ENCODE measurements at regions not wholly inside any gene's neighbourhood (a gene's known extent, or its start where the extent isn't known, plus 50 kb on each side); places are given as distances from the start of the nearest gene placed in this dataset.

DNA sequence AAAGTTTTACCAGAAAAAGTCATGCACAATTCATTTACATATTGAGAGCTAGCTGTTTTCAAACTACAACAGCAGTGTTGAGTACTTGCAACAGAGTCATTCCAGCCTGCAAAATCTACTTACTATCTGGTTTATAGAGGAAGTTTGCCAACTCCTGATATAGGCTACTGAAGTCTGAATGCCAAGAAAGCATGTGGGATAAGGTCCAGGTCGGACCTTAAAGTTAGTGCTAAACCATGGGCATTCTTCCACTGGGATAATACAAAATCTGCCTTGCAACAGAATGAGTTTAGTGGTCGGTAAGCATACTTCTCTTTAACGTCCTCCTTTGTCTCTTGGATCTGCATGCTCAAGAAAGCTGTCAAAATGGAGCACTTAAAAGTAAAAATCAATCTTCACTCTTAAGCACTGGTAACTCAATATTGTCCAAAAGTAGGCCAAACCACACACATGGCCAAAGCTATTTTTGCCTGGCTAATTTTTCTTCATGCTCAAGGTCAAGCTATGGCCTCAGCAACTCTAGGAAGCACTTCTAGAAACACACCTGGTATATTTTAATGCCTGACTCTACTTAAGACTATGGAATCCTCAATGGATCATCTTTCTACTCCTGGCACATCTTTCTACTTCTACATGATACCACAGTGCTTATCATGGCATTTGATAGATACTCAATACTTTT is 364.9 kb upstream of the KITLG start:
- Mint-ChIP-seq H3K27me3 (peaks cover 9% of the 10 kb centered on the region), H3K36me3 (no peaks in the 10 kb centered on the region), H3K27ac (no peak overlapping the region), H3K4me1 (ENCODE audit: low read depth) (no peaks in the 10 kb centered on the region), H3K4me3 (no peak overlapping the region), H3K9me3 (no peaks in the 10 kb centered on the region)
- intact Hi-C loops (cut with micrococcal nuclease), result no loop called here
- no peak for DNase-seq
- ChIA-PET CTCF (no interaction called here), POLR2A (interaction anchor here (0.6 kb wide), 1 partner anchor 761 kb away, joined by 3 read pairs; no protein-coding TSS in a partner anchor)

- no peak for DNase-seq
- H3K4me1 Mint-ChIP-seq (ENCODE audit: low read depth), result no peaks in the 10 kb centered on the region
- ChIA-PET POLR2A (no interaction called here), CTCF (interaction anchor here (0.6 kb wide), 1 partner anchor 1900 kb away, joined by 3 read pairs; no protein-coding TSS in a partner anchor)
- H3K4me3 Mint-ChIP-seq, result no peak overlapping the region
- intact Hi-C loops (cut with micrococcal nuclease), result no loop called here
- H3K9me3 Mint-ChIP-seq, result no peaks in the 10 kb centered on the region
- H3K27ac Mint-ChIP-seq, result no peak overlapping the region
- no peaks in the 10 kb centered on the region for H3K36me3 Mint-ChIP-seq
- peaks cover 7% of the 10 kb centered on the region for H3K27me3 Mint-ChIP-seq
Measured at GRCh38 chr12:88944397-88944796, 364.1 kb upstream of the KITLG start.

GRCh38 chr12:88940854-88941253 is 360.6 kb upstream of the KITLG start:
- H3K36me3 Mint-ChIP-seq, result no peaks in the 10 kb centered on the region
- H3K4me3 Mint-ChIP-seq, result no peak overlapping the region
- POLR2A ChIA-PET, result no interaction called here
- CTCF ChIA-PET, result no interaction called here
- H3K27ac Mint-ChIP-seq, result no peak overlapping the region
- DNase-seq, result no peak
- intact Hi-C loops (cut with micrococcal nuclease), result no loop called here
- H3K27me3 Mint-ChIP-seq, result peaks cover 2% of the 10 kb centered on the region
- no peaks in the 10 kb centered on the region for H3K4me1 Mint-ChIP-seq (ENCODE audit: low read depth)
- no peaks in the 10 kb centered on the region for H3K9me3 Mint-ChIP-seq

DNA sequence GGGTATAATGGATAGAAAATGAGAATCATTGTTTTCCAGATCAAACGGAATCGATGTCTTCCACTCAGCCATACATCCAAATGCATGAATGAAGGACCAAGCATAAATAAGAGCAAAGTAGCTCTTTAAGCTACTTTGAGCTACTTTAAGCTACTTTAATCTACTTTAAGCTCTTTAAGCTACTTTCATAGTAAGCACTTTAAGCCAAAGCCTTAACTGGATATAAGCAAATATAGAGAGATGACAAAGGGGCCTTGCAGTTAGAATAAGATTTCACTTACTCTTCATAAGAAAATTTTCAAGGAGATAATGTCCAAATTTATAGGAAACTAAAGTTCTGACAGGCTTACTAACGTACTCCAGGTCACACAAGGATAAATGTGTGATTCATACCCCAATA is 355.6 kb upstream of the KITLG start:
- Mint-ChIP-seq H3K9me3 (no peaks in the 10 kb centered on the region), H3K27ac (no peak overlapping the region), H3K36me3 (no peaks in the 10 kb centered on the region), H3K4me3 (no peak overlapping the region), H3K4me1 (ENCODE audit: low read depth) (no peaks in the 10 kb centered on the region), H3K27me3 (no peaks in the 10 kb centered on the region)
- POLR2A ChIA-PET, result no interaction called here
- CTCF ChIA-PET, result no interaction called here
- intact Hi-C loops (cut with micrococcal nuclease), result no loop called here
- no peak for DNase-seq

DNA sequence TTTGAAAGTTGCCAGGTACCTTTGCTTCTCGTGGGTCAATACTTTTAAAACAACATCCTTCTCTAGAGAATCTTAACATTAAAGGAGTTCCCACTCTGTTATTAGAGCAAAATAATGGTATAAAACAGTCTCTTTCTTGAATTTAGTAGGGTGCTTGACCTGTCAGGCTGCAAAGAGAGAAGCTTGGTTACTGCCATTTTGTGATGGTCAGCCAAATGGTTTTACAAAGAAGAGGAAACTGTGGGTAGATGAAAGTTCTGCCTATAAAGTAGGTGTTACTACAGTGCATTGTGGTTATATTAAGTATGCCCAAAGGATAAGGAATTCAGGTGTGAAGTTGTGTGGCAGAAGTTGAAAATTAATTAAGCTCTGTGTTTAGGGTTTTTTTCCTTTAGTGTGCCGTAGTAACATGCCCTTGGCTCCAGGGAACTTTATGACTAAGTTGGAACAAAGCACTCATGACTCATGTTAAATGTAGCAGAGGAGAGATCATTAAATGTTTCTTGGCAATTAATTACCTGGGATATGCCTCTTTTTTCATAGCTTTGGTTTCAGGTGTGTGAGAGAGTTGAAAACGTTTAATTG is 354.0 kb upstream of the KITLG start:
- Mint-ChIP-seq H3K27me3 (no peaks in the 10 kb centered on the region), H3K4me3 (no peak overlapping the region), H3K27ac (no peak overlapping the region), H3K36me3 (no peaks in the 10 kb centered on the region), H3K9me3 (no peaks in the 10 kb centered on the region), H3K4me1 (ENCODE audit: low read depth) (no peaks in the 10 kb centered on the region)
- no peak for DNase-seq
- POLR2A ChIA-PET, result no interaction called here
- CTCF ChIA-PET, result no interaction called here
- intact Hi-C loops (cut with micrococcal nuclease), result no loop called here

DNA sequence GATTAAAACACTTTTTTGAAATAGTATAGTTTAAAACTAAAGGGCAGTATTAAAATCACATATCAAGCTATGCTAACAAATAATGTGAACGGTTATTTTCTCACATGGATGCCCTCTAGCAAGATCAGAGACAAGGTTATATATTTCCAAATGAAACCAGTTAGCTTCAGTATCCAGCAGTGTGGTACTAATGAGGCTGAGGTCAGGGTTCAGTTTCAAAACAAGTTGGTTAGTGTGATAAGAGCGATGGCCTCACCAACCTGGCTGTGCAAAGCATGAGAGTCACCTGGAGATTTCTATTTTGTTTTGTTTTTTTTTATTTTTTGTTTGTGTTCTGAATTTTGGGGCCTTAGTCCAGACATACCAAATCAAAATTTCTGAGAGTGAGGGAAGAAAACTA is 352.2 kb upstream of the KITLG start:
- Mint-ChIP-seq H3K27ac (no peak overlapping the region), H3K9me3 (no peaks in the 10 kb centered on the region), H3K4me1 (ENCODE audit: low read depth) (no peaks in the 10 kb centered on the region), H3K27me3 (no peaks in the 10 kb centered on the region), H3K4me3 (no peak overlapping the region), H3K36me3 (no peaks in the 10 kb centered on the region)
- ChIA-PET CTCF (no interaction called here), POLR2A (no interaction called here)
- DNase-seq, result no peak
- intact Hi-C loops (cut with micrococcal nuclease), result no loop called here

- H3K9me3 Mint-ChIP-seq, result no peaks in the 10 kb centered on the region
- no peaks in the 10 kb centered on the region for H3K27me3 Mint-ChIP-seq
- intact Hi-C loops (cut with micrococcal nuclease), result no loop called here
- H3K27ac Mint-ChIP-seq, result no peak overlapping the region
- no peak for DNase-seq
- POLR2A ChIA-PET, result no interaction called here
- no peaks in the 10 kb centered on the region for H3K36me3 Mint-ChIP-seq
- CTCF ChIA-PET, result no interaction called here
- H3K4me1 Mint-ChIP-seq (ENCODE audit: low read depth), result no peaks in the 10 kb centered on the region
- no peak overlapping the region for H3K4me3 Mint-ChIP-seq
Measured at GRCh38 chr12:88931598-88931997, 351.3 kb upstream of the KITLG start.

GRCh38 chr12:88925454-88925853 is 345.2 kb upstream of the KITLG start:
- no peaks in the 10 kb centered on the region for H3K4me1 Mint-ChIP-seq (ENCODE audit: low read depth)
- no peak overlapping the region for H3K4me3 Mint-ChIP-seq

GRCh38 chr12:88924162-88924561 is 343.9 kb upstream of the KITLG start:
- H3K4me1 Mint-ChIP-seq (ENCODE audit: low read depth), result no peaks in the 10 kb centered on the region
- H3K36me3 Mint-ChIP-seq, result no peaks in the 10 kb centered on the region
- H3K9me3 Mint-ChIP-seq, result no peaks in the 10 kb centered on the region
- no peak overlapping the region for H3K4me3 Mint-ChIP-seq
- H3K27me3 Mint-ChIP-seq, result no peaks in the 10 kb centered on the region
- ChIA-PET POLR2A (no interaction called here), CTCF (no interaction called here)
- no peak for DNase-seq
- intact Hi-C loops (cut with micrococcal nuclease), result no loop called here
- H3K27ac Mint-ChIP-seq, result no peak overlapping the region

More at GRCh38 chr12:88925454-88925853, 345.2 kb upstream of the KITLG start:
- DNase-seq, result no peak
- intact Hi-C loops (cut with micrococcal nuclease), result no loop called here
- ChIA-PET POLR2A (no interaction called here), CTCF (no interaction called here)
- Mint-ChIP-seq H3K27me3 (no peaks in the 10 kb centered on the region), H3K9me3 (no peaks in the 10 kb centered on the region), H3K27ac (no peak overlapping the region), H3K36me3 (no peaks in the 10 kb centered on the region)

DNA sequence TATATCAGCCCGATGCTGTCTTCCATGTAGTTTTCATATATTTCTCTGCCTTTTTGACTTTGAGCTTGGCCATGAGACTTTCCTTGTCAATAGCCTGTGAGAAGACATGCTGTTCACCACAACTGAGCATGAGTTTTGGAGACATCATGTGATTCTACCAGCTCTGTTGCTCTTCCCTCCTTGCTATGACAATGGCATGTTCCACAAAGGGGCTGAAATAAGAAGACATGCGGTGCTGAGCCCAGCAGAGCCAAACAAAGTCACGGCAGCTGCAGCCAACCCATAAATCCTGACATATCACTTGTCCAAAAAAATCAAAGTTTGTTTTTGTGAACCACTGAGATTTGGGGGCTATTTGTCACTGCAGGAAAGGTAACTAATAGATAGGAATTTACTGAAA is 343.4 kb upstream of the KITLG start:
- DNase-seq, result no peak
- Mint-ChIP-seq H3K9me3 (no peaks in the 10 kb centered on the region), H3K27me3 (no peaks in the 10 kb centered on the region), H3K36me3 (no peaks in the 10 kb centered on the region), H3K4me3 (no peak overlapping the region), H3K4me1 (ENCODE audit: low read depth) (no peaks in the 10 kb centered on the region), H3K27ac (no peak overlapping the region)
- intact Hi-C loops (cut with micrococcal nuclease), result no loop called here
- POLR2A ChIA-PET, result no interaction called here
- CTCF ChIA-PET, result no interaction called here

DNA sequence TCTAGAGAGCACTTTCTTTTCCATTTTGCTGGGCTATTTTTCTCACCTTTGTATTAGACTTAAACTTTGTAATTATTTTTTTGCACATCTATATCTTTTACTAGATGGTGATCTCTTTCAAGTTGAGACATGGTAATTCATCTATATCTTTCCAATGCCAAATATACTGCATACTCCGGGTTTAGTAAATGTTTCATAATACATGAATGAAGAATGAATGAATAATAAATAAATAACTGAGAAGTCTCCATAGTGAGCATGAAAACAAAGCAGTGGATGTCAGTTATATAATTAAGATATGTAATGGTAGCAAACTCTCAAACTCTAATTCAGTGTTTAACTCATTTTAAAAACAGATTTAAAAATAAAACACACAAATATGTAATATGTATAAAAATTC is 342.5 kb upstream of the KITLG start:
- Mint-ChIP-seq H3K4me1 (ENCODE audit: low read depth) (no peaks in the 10 kb centered on the region), H3K27ac (no peak overlapping the region), H3K36me3 (no peaks in the 10 kb centered on the region), H3K27me3 (no peaks in the 10 kb centered on the region), H3K9me3 (no peaks in the 10 kb centered on the region), H3K4me3 (no peak overlapping the region)
- intact Hi-C loops (cut with micrococcal nuclease), result no loop called here
- DNase-seq, result no peak
- CTCF ChIA-PET, result no interaction called here
- POLR2A ChIA-PET, result no interaction called here

GRCh38 chr12:88921890-88922532 is 341.7 kb upstream of the KITLG start:
- H3K36me3 Mint-ChIP-seq, result no peaks in the 10 kb centered on the region
- no peak for DNase-seq
- intact Hi-C loops (cut with micrococcal nuclease), result no loop called here
- no peaks in the 10 kb centered on the region for H3K4me1 Mint-ChIP-seq (ENCODE audit: low read depth)
- H3K27ac Mint-ChIP-seq, result no peak overlapping the region
- H3K9me3 Mint-ChIP-seq, result no peaks in the 10 kb centered on the region
- POLR2A ChIA-PET, result no interaction called here
- CTCF ChIA-PET, result no interaction called here
- H3K27me3 Mint-ChIP-seq, result no peaks in the 10 kb centered on the region
- no peak overlapping the region for H3K4me3 Mint-ChIP-seq

GRCh38 chr12:88921434-88921833 is 341.2 kb upstream of the KITLG start:
- H3K36me3 Mint-ChIP-seq, result no peaks in the 10 kb centered on the region
- POLR2A ChIA-PET, result no interaction called here
- H3K4me1 Mint-ChIP-seq (ENCODE audit: low read depth), result no peaks in the 10 kb centered on the region
- H3K27ac Mint-ChIP-seq, result no peak overlapping the region
- CTCF ChIA-PET, result no interaction called here
- intact Hi-C loops (cut with micrococcal nuclease), result no loop called here
- H3K9me3 Mint-ChIP-seq, result no peaks in the 10 kb centered on the region
- H3K4me3 Mint-ChIP-seq, result no peak overlapping the region
- H3K27me3 Mint-ChIP-seq, result no peaks in the 10 kb centered on the region
- no peak for DNase-seq
